Transverse colon (tissue), 3 donors: ENCODE measurements at regions not wholly inside any gene's neighbourhood (a gene's known extent, or its start where the extent isn't known, plus 50 kb on each side); places are given as distances from the start of the nearest gene placed in this dataset.

Experiments used
- CTCF ChIP-seq, 5 experiments: fragments of 200-600 bp in 3 of 5; fragments of 450-650 bp in 2 of 5; sonication (generic) in 3 of 5; IDR thresholded peaks; 1 replicate in 2 of 5; 2 replicates in 3 of 5; pipeline ENCODE4 v1.5.1; 2016 to 2017; ENCODE audit warnings: antibody characterized with exemption in 5 of 5, inconsistent platforms in 3 of 5, mild to moderate bottlenecking in 2 of 5, moderate library complexity in 1 of 5
- EP300 ChIP-seq: sonication (generic); formaldehyde crosslinking; IDR thresholded peaks from one replicate; pipeline ENCODE4 v1.6.1; 2017; ENCODE audit warnings: antibody characterized with exemption, low read depth
- POLR2A ChIP-seq: fragments of 450-650 bp; IDR thresholded peaks from one replicate; pipeline ENCODE4 v1.6.1; 2016; ENCODE audit warnings: antibody characterized with exemption, mild to moderate bottlenecking, moderate library complexity

GRCh38 chr18:7321831-7322230 lies 90.9 kb downstream of the LRRC30 start:
- TF ChIP-seq CTCF (IDR thresholded peaks at IDR 0.05) (no peak), EP300 (no peak), POLR2A (no peak)
